ENCODE measurements at regions not wholly inside any gene's neighbourhood (a gene's known extent, or its start where the extent isn't known, plus 50 kb on each side); places are given as distances from the start of the nearest gene placed in this dataset.

DNA sequence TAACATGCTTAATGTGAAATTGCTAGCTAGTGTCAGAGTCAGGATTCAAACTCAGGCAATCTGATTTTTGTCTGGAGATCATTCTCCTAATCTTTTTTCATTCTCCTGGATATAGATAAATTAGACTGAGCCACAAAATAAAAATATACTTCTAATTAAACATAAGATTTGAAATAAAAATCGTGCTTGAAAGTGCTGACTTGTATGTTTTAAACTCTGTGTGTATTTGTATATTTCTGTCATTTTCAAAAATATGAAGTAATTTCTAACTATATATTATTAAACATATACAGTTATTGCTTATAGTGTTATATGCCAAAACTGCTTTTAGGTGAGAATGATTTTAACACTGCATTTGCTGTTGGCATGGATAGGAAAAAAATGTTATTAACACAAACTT lies 239.4 kb downstream of the KCNJ2 start:
- TF ChIP-seq, protein P1, sequence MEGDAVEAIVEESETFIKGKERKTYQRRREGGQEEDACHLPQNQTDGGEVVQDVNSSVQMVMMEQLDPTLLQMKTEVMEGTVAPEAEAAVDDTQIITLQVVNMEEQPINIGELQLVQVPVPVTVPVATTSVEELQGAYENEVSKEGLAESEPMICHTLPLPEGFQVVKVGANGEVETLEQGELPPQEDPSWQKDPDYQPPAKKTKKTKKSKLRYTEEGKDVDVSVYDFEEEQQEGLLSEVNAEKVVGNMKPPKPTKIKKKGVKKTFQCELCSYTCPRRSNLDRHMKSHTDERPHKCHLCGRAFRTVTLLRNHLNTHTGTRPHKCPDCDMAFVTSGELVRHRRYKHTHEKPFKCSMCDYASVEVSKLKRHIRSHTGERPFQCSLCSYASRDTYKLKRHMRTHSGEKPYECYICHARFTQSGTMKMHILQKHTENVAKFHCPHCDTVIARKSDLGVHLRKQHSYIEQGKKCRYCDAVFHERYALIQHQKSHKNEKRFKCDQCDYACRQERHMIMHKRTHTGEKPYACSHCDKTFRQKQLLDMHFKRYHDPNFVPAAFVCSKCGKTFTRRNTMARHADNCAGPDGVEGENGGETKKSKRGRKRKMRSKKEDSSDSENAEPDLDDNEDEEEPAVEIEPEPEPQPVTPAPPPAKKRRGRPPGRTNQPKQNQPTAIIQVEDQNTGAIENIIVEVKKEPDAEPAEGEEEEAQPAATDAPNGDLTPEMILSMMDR (IDR thresholded peaks at IDR 0.05), result no peak
- TF ChIP-seq POLR2AphosphoS5 (IDR thresholded peaks at IDR 0.05; ENCODE audit: insufficient read depth in 1 of 2, low read depth in 1 of 2), result no peak
- no peak for TF ChIP-seq POLR2A (IDR thresholded peaks at IDR 0.05)

All from vagina (tissue), 2 donors.